Natural killer cell (primary cell): ENCODE measurements at regions not wholly inside any gene's neighbourhood (a gene's known extent, or its start where the extent isn't known, plus 50 kb on each side); places are given as distances from the start of the nearest gene placed in this dataset.

Source experiments
- ATAC-seq, 3 donors: fragments of 150-1000 bp in 2 of 3; fragments of 200-7000 bp in 1 of 3; cut with Tn5 transposase; 1 replicate in 1 of 3; 2 replicates in 2 of 3; pipeline ENCODE4 v1.10.0; 2021; ENCODE audit warnings: mild to moderate bottlenecking in 2 of 3, moderate library complexity in 2 of 3
- DNase-seq, 2 donors: peaks; one replicate each; pipeline versions ENCODE4 v3.0.0 to v3.0.0-alpha.2; 2013 to 2021; ENCODE audit warnings: mixed read lengths in 1 of 2
- H3K27ac ChIP-seq: one replicate; pipeline ENCODE4 v1.5.1; 2013; ENCODE audit warnings: mild to moderate bottlenecking, low read length
- H3K27me3 ChIP-seq: one replicate; pipeline ENCODE4 v1.6.1; 2013; ENCODE audit warnings: low read length; ENCODE audit not compliant: control insufficient read depth, insufficient read depth
- H3K36me3 ChIP-seq: one replicate; pipeline ENCODE4 v1.6.1; 2013; ENCODE audit warnings: low read length; ENCODE audit not compliant: control insufficient read depth, insufficient read depth
- H3K4me1 ChIP-seq: one replicate; pipeline ENCODE4 v1.6.1; 2013; ENCODE audit warnings: low read length; ENCODE audit not compliant: control insufficient read depth, insufficient read depth
- H3K4me3 ChIP-seq: one replicate; pipeline ENCODE4 v1.5.1; 2013; ENCODE audit warnings: low read length
- H3K9me3 ChIP-seq: one replicate; pipeline ENCODE4 v1.6.1; 2013; ENCODE audit warnings: low read length; ENCODE audit not compliant: control insufficient read depth, insufficient read depth
- H3K27ac Mint-ChIP-seq, 2 donors: one replicate each; pipeline ENCODE4 v1.8.0; 2022; ENCODE audit warnings: mild to moderate bottlenecking in 2 of 2, mixed read lengths in 2 of 2, moderate library complexity in 1 of 2
- H3K27me3 Mint-ChIP-seq, 2 donors: one replicate each; pipeline ENCODE4 v1.8.0; 2022; ENCODE audit warnings: low read depth in 2 of 2, mixed read lengths in 2 of 2
- H3K36me3 Mint-ChIP-seq: one replicate; pipeline ENCODE4 v1.8.0; 2022; ENCODE audit warnings: mixed read lengths
- H3K4me1 Mint-ChIP-seq, 2 donors: one replicate each; pipeline ENCODE4 v1.8.0; 2022; ENCODE audit warnings: mixed read lengths in 2 of 2
- H3K4me3 Mint-ChIP-seq: one replicate; pipeline ENCODE4 v1.8.0; 2022; ENCODE audit warnings: mild to moderate bottlenecking, moderate library complexity, mixed read lengths
- H3K9me3 Mint-ChIP-seq, 2 donors: one replicate each; pipeline ENCODE4 v1.8.0; 2022; ENCODE audit warnings: mixed read lengths in 2 of 2
- WGBS: methylation state at CpG from one replicate; pipeline ENCODE4 v1.1.7; 2013; ENCODE audit warnings: missing lambda C conversion rate; ENCODE audit not compliant: insufficient coverage; 5-methylcytosine and 5-hydroxymethylcytosine counted together
- intact Hi-C: fragments of 100-400 bp; cut with micrococcal nuclease; formaldehyde crosslinking; loops from one replicate; pipeline ENCODE4 v1.14.2; 2022
- TF ChIP-seq, protein P1 (sequence below): fragments of 200-600 bp; IDR thresholded peaks from one replicate; pipeline ENCODE4 v1.8.0; 2022; ENCODE audit warnings: antibody characterized with exemption

DNA sequence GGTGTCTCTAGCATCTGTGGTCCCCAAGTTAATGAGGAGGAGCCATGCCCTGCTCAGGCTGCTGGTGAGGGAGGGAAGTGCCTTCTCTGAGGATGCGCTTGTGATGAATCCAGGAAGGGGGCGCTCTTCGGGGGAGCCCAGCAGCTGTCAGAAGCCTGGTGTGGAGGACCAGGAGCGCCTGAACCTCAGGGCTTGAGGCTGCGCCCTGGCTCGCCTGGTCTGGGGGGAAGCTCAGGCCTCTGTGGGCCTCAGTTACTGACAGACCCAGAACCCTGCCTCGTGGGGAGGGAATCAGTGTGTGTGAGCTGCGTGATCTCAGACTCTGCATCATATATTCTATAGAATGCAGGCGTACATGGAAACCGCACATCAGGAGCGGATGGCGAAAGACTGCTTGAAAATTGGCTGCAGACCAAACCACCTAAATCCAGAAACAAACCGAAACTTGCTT lies 126.1 kb downstream of the SEC14L1 start:
- DNase-seq (peak in 1 of 2 donors; percentile 23), ATAC-seq (peak in 1 of 3 donors; percentile 55)
- Histone ChIP-seq H3K36me3 (no peaks in the 10 kb centered on the region), H3K4me3 (no peak overlapping the region), H3K9me3 (no peaks in the 10 kb centered on the region), H3K27me3 (no peaks in the 10 kb centered on the region), H3K4me1 (no peaks in the 10 kb centered on the region), H3K27ac (no peak overlapping the region)
- Mint-ChIP-seq H3K36me3 (no peaks in the 10 kb centered on the region), H3K4me1 (no peaks in the 10 kb centered on the region), H3K27me3 (peaks cover 0 to 2% of the 10 kb centered on the region in 2 donors), H3K9me3 (no peaks in the 10 kb centered on the region), H3K4me3 (no peak overlapping the region), H3K27ac (no peak overlapping the region)
- TF ChIP-seq, protein P1, sequence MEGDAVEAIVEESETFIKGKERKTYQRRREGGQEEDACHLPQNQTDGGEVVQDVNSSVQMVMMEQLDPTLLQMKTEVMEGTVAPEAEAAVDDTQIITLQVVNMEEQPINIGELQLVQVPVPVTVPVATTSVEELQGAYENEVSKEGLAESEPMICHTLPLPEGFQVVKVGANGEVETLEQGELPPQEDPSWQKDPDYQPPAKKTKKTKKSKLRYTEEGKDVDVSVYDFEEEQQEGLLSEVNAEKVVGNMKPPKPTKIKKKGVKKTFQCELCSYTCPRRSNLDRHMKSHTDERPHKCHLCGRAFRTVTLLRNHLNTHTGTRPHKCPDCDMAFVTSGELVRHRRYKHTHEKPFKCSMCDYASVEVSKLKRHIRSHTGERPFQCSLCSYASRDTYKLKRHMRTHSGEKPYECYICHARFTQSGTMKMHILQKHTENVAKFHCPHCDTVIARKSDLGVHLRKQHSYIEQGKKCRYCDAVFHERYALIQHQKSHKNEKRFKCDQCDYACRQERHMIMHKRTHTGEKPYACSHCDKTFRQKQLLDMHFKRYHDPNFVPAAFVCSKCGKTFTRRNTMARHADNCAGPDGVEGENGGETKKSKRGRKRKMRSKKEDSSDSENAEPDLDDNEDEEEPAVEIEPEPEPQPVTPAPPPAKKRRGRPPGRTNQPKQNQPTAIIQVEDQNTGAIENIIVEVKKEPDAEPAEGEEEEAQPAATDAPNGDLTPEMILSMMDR, result no peak
- intact Hi-C loops, result no loop called here
- WGBS, result 63% methylated on average over 13 of the region's 13 CpGs

DNA sequence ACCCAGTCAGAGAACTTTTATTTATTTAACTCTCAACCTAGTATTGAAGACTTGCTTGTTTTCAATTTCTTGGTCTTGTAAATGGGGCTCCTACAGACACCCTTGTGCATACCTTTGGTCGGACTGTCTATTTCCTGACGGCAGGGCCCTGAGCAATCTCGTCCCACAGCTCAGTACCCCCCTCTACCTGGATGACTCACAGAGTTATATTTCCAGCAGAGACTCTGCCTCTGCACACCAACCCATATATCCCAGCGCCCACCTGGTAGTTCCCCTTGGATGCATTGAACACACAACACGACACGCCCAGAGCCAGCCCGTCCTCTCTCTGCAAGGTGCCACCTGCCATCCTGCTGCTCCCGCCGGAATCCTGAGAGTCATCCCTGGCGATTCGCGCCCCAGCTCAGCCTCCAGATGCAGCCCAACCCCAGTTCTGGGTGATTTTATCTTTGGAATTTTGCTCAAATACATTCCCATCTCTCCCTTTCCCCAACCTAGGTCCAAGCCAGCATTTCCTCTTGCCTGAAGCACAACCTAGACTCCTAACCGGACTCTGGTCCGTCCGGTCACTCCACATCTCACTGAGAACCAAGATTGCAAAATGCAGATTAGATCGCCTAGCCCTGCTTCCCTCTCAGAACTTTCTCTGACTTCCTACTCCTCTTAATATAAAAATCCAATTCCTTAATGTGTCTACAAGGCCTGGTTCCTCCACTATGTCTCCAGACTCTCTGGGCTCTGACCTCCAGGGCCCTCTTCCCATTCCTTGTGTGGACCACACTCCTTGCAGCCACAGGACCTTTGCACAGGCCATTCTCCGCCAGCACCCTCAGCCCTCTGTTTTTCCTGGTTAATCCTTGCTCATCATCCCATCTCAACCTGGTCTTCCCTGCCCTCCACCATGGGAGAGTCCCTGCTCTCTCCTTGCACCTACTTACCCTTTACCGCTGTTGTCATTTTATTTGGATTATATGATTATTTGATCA lies 129.2 kb downstream of the SEC14L1 start:
- 88% methylated on average over 17 of the region's 18 CpGs for WGBS
- Mint-ChIP-seq H3K9me3 (no peaks in the 10 kb centered on the region), H3K27me3 (peaks cover 0 to 2% of the 10 kb centered on the region in 2 donors), H3K27ac (no peak overlapping the region), H3K4me1 (no peaks in the 10 kb centered on the region), H3K4me3 (no peak overlapping the region), H3K36me3 (no peaks in the 10 kb centered on the region)
- ATAC-seq (no peak), DNase-seq (no peak)
- Histone ChIP-seq H3K27ac (no peak overlapping the region), H3K4me3 (no peak overlapping the region), H3K36me3 (no peaks in the 10 kb centered on the region), H3K9me3 (no peaks in the 10 kb centered on the region), H3K4me1 (no peaks in the 10 kb centered on the region), H3K27me3 (no peaks in the 10 kb centered on the region)
- intact Hi-C loops, result no loop called here
- TF ChIP-seq, protein P1, result no peak

DNA sequence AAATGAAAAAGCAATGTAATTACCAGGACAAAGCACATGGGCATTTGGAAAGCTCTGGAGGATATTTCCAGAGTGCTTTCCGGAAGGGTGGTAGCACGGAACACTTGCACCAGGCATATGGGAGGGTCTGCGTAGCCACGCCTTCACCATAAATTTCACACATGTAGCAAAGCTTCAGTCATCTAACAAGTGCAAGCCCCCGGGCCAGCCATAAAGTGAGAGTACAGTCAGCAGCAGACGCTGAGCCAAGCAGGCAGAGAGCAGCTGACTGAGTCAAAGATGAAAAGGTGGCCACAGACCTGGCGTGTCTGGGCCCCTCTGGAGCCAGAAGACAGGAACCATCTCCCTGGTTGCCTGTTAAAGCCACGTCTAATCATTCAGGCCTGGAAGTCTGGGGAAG lies 130.6 kb downstream of the SEC14L1 start:
- no peaks in the 10 kb centered on the region for H3K4me1 Mint-ChIP-seq
- Histone ChIP-seq H3K4me3 (no peak overlapping the region), H3K9me3 (no peaks in the 10 kb centered on the region), H3K4me1 (no peaks in the 10 kb centered on the region), H3K36me3 (no peaks in the 10 kb centered on the region), H3K27ac (no peak overlapping the region), H3K27me3 (no peaks in the 10 kb centered on the region)
- H3K4me3 Mint-ChIP-seq, result no peak overlapping the region
- intact Hi-C loops, result no loop called here
- TF ChIP-seq, protein P1, result no peak
- ATAC-seq (no peak), DNase-seq (no peak)
- H3K36me3 Mint-ChIP-seq, result no peaks in the 10 kb centered on the region
- 91% methylated on average over 8 of the region's 8 CpGs for WGBS
- no peak overlapping the region for H3K27ac Mint-ChIP-seq
- no peaks in the 10 kb centered on the region for H3K9me3 Mint-ChIP-seq
- peaks cover 0 to 2% of the 10 kb centered on the region in 2 donors for H3K27me3 Mint-ChIP-seq
